H1 (cell line): ENCODE measurements at regions not wholly inside any gene's neighbourhood (a gene's known extent, or its start where the extent isn't known, plus 50 kb on each side); places are given as distances from the start of the nearest gene placed in this dataset.

Source experiments
- CTCF ChIA-PET: fragments of 300-600 bp; sonication (Branson Sonifier 250); formaldehyde crosslinking; loops from one replicate; lab custom pipeline; 2021; ENCODE audit not compliant: partially characterized antibody; lab: Charles Lee
- POLR2A ChIA-PET: fragments of 300-600 bp; sonication (Branson Sonifier 250); formaldehyde crosslinking; loops from one replicate; lab custom pipeline; 2021; ENCODE audit warnings: inconsistent platforms; ENCODE audit not compliant: partially characterized antibody; lab: Charles Lee
- DNase-seq, 2 experiments: peaks; one replicate each; pipeline versions ENCODE4 v3.0.0 to v3.0.0-alpha.2; 2010 to 2022; ENCODE audit warnings: low spot score in 2 of 2, low read depth in 1 of 2, mixed read lengths in 1 of 2
- FAIRE-seq: peaks from 2 replicates; lab custom pipeline; 2011; peaks lifted over from hg19 to GRCh38; lab: Jason Lieb, UNC
- H2AFZ ChIP-seq: 2 replicates; pipeline ENCODE4 v1.8.1; 2012; ENCODE audit warnings: low read length, inconsistent platforms
- H2AK5ac ChIP-seq: 2 replicates; pipeline ENCODE4 v1.6.1; 2013; ENCODE audit warnings: low read depth, low read length
- H2BK120ac ChIP-seq: replicated peaks from 2 replicates; pipeline ENCODE3; 2013; ENCODE audit warnings: low read depth, low read length, inconsistent platforms
- H2BK12ac ChIP-seq: 2 replicates; pipeline ENCODE4 v1.6.1; 2013; ENCODE audit warnings: low read depth, low read length
- H2BK15ac ChIP-seq: 2 replicates; pipeline ENCODE4 v1.6.1; 2013; ENCODE audit warnings: low read length
- H2BK20ac ChIP-seq: 2 replicates; pipeline ENCODE4 v1.6.1; 2013; ENCODE audit warnings: low read length
- H2BK5ac ChIP-seq: 2 replicates; pipeline ENCODE4 v1.6.1; 2013; ENCODE audit warnings: low read depth, low read length
- H3K14ac ChIP-seq: 2 replicates; pipeline ENCODE4 v1.6.1; 2013; ENCODE audit warnings: inconsistent platforms; ENCODE audit not compliant: insufficient read length
- H3K18ac ChIP-seq: 2 replicates; pipeline ENCODE4 v1.6.1; 2013; ENCODE audit warnings: low read length; ENCODE audit errors: extremely low read depth
- H3K23ac ChIP-seq: 2 replicates; pipeline ENCODE4 v1.6.1; 2013; ENCODE audit warnings: inconsistent platforms; ENCODE audit not compliant: insufficient read length
- H3K23me2 ChIP-seq: 2 replicates; pipeline ENCODE4 v1.6.1; 2013; ENCODE audit warnings: low read depth, low read length
- H3K27ac ChIP-seq: 2 replicates; pipeline ENCODE4 v1.6.1; 2011; ENCODE audit warnings: low read depth, low read length, inconsistent platforms
- H3K27me3 ChIP-seq, 4 experiments: replicated peaks in 1 of 4; 1 replicate in 1 of 4; 2 replicates in 3 of 4; pipeline versions ENCODE4 v1.6.1 to v1.8.1; 2011 to 2013; ENCODE audit warnings: low read length in 3 of 4, mild to moderate bottlenecking in 3 of 4, inconsistent platforms in 2 of 4, mixed read lengths in 2 of 4, moderate library complexity in 1 of 4; ENCODE audit not compliant: control insufficient read depth in 3 of 4, insufficient read depth in 3 of 4; ENCODE audit errors: extremely low read depth in 1 of 4
- H3K36me3 ChIP-seq, 4 experiments: 2 replicates each; pipeline versions ENCODE4 v1.6.1 to v1.8.1; 2011 to 2013; ENCODE audit warnings: mild to moderate bottlenecking in 4 of 4, low read length in 3 of 4, moderate library complexity in 2 of 4, control low read depth in 1 of 4, inconsistent platforms in 1 of 4; ENCODE audit not compliant: insufficient read depth in 4 of 4, control insufficient read depth in 2 of 4
- H3K4ac ChIP-seq: replicated peaks from 2 replicates; pipeline ENCODE3; 2013; ENCODE audit warnings: low read length, low read depth, mixed read lengths, inconsistent platforms; ENCODE audit not compliant: insufficient read length
- H3K4me1 ChIP-seq, 4 experiments: replicated peaks in 1 of 4; 1 replicate in 1 of 4; 2 replicates in 3 of 4; pipeline versions ENCODE4 v1.6.1 to v1.8.1; 2011 to 2013; ENCODE audit warnings: low read length in 3 of 4, inconsistent platforms in 2 of 4, mixed read lengths in 1 of 4; ENCODE audit not compliant: insufficient read depth in 4 of 4, control insufficient read depth in 3 of 4
- H3K4me2 ChIP-seq, 2 experiments: 2 replicates each; pipeline versions ENCODE4 v1.6.1 to v1.8.1; 2011 to 2013; ENCODE audit warnings: low read depth in 2 of 2, low read length in 2 of 2, control low read depth in 1 of 2, inconsistent platforms in 1 of 2, mild to moderate bottlenecking in 1 of 2; ENCODE audit not compliant: insufficient read depth in 1 of 2
- H3K4me3 ChIP-seq, 4 experiments: fragments of 200-600, 300-600 bp in 1 of 4; sonication (generic), shearing (Covaris generic), sonication (Bioruptor Twin) in 1 of 4; 2 replicates each; pipeline versions ENCODE4 v1.5.1 to v1.8.1; 2011 to 2016; ENCODE audit warnings: low read length in 4 of 4, low read depth in 3 of 4, control low read depth in 2 of 4, inconsistent platforms in 2 of 4, mild to moderate bottlenecking in 2 of 4, mixed read lengths in 1 of 4, moderate library complexity in 1 of 4; ENCODE audit not compliant: insufficient read depth in 2 of 4; ENCODE audit errors: extremely low read depth in 1 of 4
- H3K56ac ChIP-seq: replicated peaks from 2 replicates; pipeline ENCODE3; 2013; ENCODE audit warnings: low read depth, mild to moderate bottlenecking, mixed read lengths, low read length, inconsistent platforms; ENCODE audit not compliant: insufficient read length
- H3K79me1 ChIP-seq: 2 replicates; pipeline ENCODE4 v1.6.1; 2013; ENCODE audit warnings: low read depth, low read length, control low read depth
- H3K79me2 ChIP-seq, 2 experiments: 2 replicates each; pipeline versions ENCODE4 v1.6.1 to v1.8.1; 2012 to 2013; ENCODE audit warnings: low read length in 2 of 2, mild to moderate bottlenecking in 2 of 2, inconsistent platforms in 1 of 2; ENCODE audit not compliant: insufficient read depth in 2 of 2, control insufficient read depth in 1 of 2
- H3K9ac ChIP-seq, 4 experiments: replicated peaks in 1 of 4; 1 replicate in 1 of 4; 2 replicates in 3 of 4; pipeline versions ENCODE4 v1.6.1 to v1.8.1; 2011 to 2013; ENCODE audit warnings: low read depth in 3 of 4, low read length in 3 of 4, control low read depth in 2 of 4, mild to moderate bottlenecking in 2 of 4, moderate library complexity in 2 of 4, inconsistent platforms in 1 of 4; ENCODE audit errors: extremely low read depth in 1 of 4
- H3K9me3 ChIP-seq, 2 experiments: 2 replicates each; pipeline versions ENCODE4 v1.6.1 to v1.8.1; 2012 to 2013; ENCODE audit warnings: mild to moderate bottlenecking in 2 of 2, moderate library complexity in 2 of 2, control low read depth in 1 of 2, inconsistent platforms in 1 of 2, low read depth in 1 of 2, low read length in 1 of 2, mixed read lengths in 1 of 2; ENCODE audit not compliant: insufficient read depth in 2 of 2
- H4K20me1 ChIP-seq, 2 experiments: replicated peaks in 1 of 2; 2 replicates each; pipeline versions ENCODE3 to v1.8.1; 2011 to 2013; ENCODE audit warnings: inconsistent platforms in 2 of 2, low read length in 2 of 2, mild to moderate bottlenecking in 1 of 2; ENCODE audit not compliant: insufficient read depth in 2 of 2, control insufficient read depth in 1 of 2
- H4K5ac ChIP-seq: 2 replicates; pipeline ENCODE4 v1.6.1; 2013; ENCODE audit warnings: low read length, low read depth, mixed read lengths, inconsistent platforms; ENCODE audit not compliant: insufficient read length
- H4K8ac ChIP-seq: 2 replicates; pipeline ENCODE4 v1.8.0; 2013; ENCODE audit warnings: mild to moderate bottlenecking, moderate library complexity, low read length, inconsistent platforms; ENCODE audit not compliant: insufficient read depth; ENCODE audit errors: extremely low read depth
- H4K91ac ChIP-seq: replicated peaks from 2 replicates; pipeline ENCODE3; 2013; ENCODE audit warnings: low read length, mixed read lengths, inconsistent platforms; ENCODE audit not compliant: insufficient read length
- CHD1 ChIP-seq: IDR thresholded peaks from 2 replicates; pipeline ENCODE4 v1.6.1; 2012; ENCODE audit warnings: low read depth, low read length, improper control_type of control experiment
- GABPA ChIP-seq: IDR thresholded peaks from 2 replicates; pipeline ENCODE4 v1.6.1; 2011; ENCODE audit warnings: mild to moderate bottlenecking, low read length, moderate library complexity, borderline replicate concordance; ENCODE audit not compliant: insufficient read depth
- KDM4A ChIP-seq: IDR thresholded peaks from one replicate; pipeline ENCODE4 v1.7.1; 2012; ENCODE audit warnings: low read depth, mild to moderate bottlenecking, moderate library complexity, low read length, inconsistent platforms; ENCODE audit not compliant: severe bottlenecking
- POLR2A ChIP-seq, 2 experiments: IDR thresholded peaks; 1 replicate in 1 of 2; 2 replicates in 1 of 2; pipeline ENCODE4 v1.6.1; 2011; ENCODE audit warnings: low read depth in 2 of 2, low read length in 2 of 2, mild to moderate bottlenecking in 2 of 2; ENCODE audit errors: control extremely low read depth in 1 of 2
- SP2 ChIP-seq: IDR thresholded peaks from 2 replicates; pipeline ENCODE4 v1.6.1; 2012; ENCODE audit warnings: mild to moderate bottlenecking, low read length, inconsistent platforms
- TAF7 ChIP-seq: optimal IDR thresholded peaks from 2 replicates; pipeline ENCODE3; 2011; ENCODE audit warnings: low read depth, mild to moderate bottlenecking, inconsistent platforms, low read length, moderate library complexity, borderline replicate concordance
- TEAD4 ChIP-seq: IDR thresholded peaks from 2 replicates; pipeline ENCODE4 v1.6.1; 2012; ENCODE audit warnings: low read depth, low read length, inconsistent platforms, mixed read lengths
- WGBS, 2 experiments: shearing (Covaris generic) in 1 of 2; methylation state at CpG; one replicate each; pipeline versions ENCODE4 v1.1.6 to v1.1.7; 2013 to 2015; ENCODE audit warnings: low lambda C conversion rate in 2 of 2, mixed read lengths in 2 of 2, inconsistent platforms in 1 of 2, low coverage in 1 of 2, missing lambda C conversion rate in 1 of 2; ENCODE audit not compliant: insufficient replicate concordance in 2 of 2, insufficient coverage in 1 of 2, insufficient read length in 1 of 2; ENCODE audit errors: extremely low coverage in 1 of 2, missing lambda C conversion rate in 1 of 2; 5-methylcytosine and 5-hydroxymethylcytosine counted together
- TF ChIP-seq, protein P1 (sequence below): IDR thresholded peaks from 2 replicates; pipeline ENCODE4 v1.6.1; 2011; ENCODE audit warnings: low read length, improper control_type of control experiment

DNA sequence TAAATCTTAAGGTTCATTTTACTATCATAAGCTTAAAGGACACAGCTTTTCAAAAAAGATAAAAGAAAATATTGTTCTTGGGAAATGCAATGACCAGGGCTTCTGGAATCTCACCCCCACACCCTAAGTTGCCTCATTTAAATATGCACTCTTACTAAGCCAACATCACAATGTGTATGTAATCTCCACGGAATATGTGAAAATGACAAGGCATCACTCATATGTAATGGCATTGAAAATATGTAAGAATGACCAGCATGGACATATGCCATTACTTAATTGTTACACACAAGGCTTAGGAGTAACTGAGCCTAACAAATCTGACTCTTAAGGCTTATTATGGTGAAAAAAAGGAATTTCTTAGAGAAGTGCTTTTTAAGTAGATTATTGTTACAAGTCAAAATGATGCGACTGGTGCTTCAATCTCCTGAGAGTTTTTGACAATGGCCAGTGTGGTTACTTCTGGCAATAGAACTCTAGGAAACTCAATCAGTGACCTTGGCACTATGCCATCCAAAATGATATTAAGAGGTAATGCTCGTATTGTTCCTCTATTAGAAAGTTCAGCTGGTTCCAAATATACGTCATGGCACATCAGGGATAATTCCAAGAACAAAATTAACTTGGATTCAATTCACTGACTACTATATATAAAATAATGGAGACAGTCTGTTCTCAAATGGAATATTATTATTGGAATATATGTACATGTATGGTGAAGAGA lies 290.0 kb upstream of the PLSCR5 start:
- Histone ChIP-seq H3K23ac (no peak overlapping the region), H3K9me3 (no peaks in the 10 kb centered on the region), H2BK5ac (no peak overlapping the region), H2AFZ (no peak overlapping the region), H4K5ac (no peak overlapping the region), H3K4me2 (no peak overlapping the region), H3K9ac (no peak overlapping the region), H2AK5ac (no peak overlapping the region), H2BK15ac (no peak overlapping the region), H3K18ac (no peak overlapping the region), H3K4ac (no peak overlapping the region), H3K36me3 (no peaks in the 10 kb centered on the region), H3K14ac (no peak overlapping the region), H4K20me1 (no peaks in the 10 kb centered on the region), H3K79me2 (no peaks in the 10 kb centered on the region), H3K79me1 (no peaks in the 10 kb centered on the region), H2BK20ac (no peak overlapping the region), H2BK12ac (no peak overlapping the region), H3K56ac (no peak overlapping the region), H4K91ac (no peak overlapping the region), H4K8ac (no peak overlapping the region), H3K23me2 (no peaks in the 10 kb centered on the region), H2BK120ac (no peak overlapping the region), H3K4me3 (no peak overlapping the region), H3K27me3 (peaks cover 0 to 1% (median 0%) of the 10 kb centered on the region in 4 experiments; a peak in 1 of 7 replicates), H3K27ac (no peak overlapping the region), H3K4me1 (no peaks in the 10 kb centered on the region)
- DNase-seq (no peak), FAIRE-seq (no peak)
- POLR2A ChIA-PET: no interaction called here
- CTCF ChIA-PET: interaction anchor here (1.3 kb wide), 1 partner anchor 297 kb away, joined by 3 read pairs; no protein-coding TSS in a partner anchor
- 90% methylated on average over 4 of the region's 4 CpGs; no CpG with 5 or more reads in 1 of the 2 experiments for WGBS, 2 experiments
- TF ChIP-seq SP2 (no peak), CHD1 (no peak), TAF7 (no peak), TEAD4 (no peak), GABPA (no peak), KDM4A (no peak), POLR2A (IDR thresholded peaks at IDR 0.05; ENCODE audit: control extremely low read depth in 1 of 2, low read depth in 2 of 2, low read length in 2 of 2) (no peak)
- TF ChIP-seq, protein P1, sequence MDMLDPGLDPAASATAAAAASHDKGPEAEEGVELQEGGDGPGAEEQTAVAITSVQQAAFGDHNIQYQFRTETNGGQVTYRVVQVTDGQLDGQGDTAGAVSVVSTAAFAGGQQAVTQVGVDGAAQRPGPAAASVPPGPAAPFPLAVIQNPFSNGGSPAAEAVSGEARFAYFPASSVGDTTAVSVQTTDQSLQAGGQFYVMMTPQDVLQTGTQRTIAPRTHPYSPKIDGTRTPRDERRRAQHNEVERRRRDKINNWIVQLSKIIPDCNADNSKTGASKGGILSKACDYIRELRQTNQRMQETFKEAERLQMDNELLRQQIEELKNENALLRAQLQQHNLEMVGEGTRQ: no peak
